HG03521 (cell line): ENCODE measurements at regions not wholly inside any gene's neighbourhood (a gene's known extent, or its start where the extent isn't known, plus 50 kb on each side); places are given as distances from the start of the nearest gene placed in this dataset.

Source experiments
- ATAC-seq: cut with Tn5 transposase; IDR thresholded peaks from one replicate; pipeline ENCODE4 v1.9.1; 2021; ENCODE audit warnings: mild to moderate bottlenecking, moderate library complexity; ENCODE audit not compliant: unreplicated experiment

DNA sequence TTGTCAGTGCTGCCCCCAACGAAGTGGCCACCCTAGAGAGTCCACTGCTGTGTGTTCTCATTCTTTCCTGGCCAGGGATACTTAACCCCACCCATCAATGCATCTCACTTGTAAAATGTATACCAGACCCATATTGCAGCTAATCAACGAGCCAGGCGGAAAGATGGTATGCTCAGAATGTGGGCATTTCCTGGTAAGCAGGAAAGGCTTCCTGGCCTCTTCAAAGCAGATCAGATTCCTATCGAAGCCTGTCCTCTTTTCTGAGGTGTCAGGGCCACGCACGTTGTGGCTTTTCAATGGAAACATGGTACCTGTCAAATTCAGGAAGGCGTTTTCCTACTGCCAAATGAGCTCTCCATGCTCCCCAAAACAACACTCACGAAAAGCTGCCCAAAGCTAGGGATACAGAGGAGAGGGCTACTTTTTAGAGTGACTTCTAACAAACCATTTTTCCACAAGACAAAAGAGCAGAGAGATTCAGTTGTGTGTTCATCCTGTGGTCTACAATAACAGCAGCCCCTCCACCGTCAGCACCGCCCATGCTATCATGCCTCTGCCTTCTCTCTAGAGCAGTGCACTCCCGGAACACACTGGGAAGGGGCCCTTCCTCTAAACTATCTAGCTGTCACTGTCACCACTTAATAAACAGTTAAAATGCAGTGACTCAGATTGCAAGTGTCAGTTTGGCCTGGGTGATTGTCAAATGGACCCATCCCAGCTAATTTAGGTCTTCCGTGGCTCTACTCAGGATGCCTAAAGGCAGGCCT lies 535.1 kb downstream of the RNF144A start:
- ATAC-seq: no peak

DNA sequence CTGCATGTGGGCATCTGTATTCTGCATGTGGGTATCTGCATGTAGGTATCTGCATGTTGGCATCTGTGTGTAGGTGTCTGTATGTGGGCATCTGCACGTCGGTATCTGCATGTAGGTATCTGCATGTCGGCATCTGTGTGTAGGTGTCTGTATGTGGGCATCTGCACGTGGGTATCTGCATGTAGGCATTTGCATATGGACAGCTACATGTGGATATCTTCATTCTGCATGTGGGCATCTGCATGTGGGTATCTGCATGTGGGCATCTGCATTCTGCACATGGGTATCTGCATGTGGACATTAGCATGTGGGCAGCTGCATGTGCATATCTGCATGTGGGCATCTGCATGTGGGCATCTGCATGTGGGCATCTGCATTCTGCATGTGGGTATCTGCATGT lies 537.4 kb downstream of the RNF144A start:
- ATAC-seq: no peak

DNA sequence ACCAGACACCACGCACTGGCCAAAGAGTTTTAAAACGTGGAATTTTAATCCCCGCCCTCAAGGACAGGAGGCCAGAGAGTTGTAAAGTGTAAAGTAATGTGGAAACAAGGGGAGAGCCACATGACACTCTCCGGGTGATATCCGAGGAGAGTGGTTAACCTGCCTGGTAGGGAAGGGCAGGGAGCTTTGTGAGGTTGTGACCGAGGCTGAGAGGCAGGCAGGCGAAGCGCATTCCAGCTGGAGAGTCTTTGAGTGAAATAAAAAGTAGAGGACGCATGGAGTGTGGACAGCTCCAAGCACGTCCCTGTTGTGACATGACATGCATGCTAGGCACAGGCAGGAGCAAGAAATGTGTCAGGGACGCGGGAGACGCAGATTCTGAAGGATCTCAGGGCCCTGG lies 539.5 kb downstream of the RNF144A start:
- ATAC-seq: no peak

DNA sequence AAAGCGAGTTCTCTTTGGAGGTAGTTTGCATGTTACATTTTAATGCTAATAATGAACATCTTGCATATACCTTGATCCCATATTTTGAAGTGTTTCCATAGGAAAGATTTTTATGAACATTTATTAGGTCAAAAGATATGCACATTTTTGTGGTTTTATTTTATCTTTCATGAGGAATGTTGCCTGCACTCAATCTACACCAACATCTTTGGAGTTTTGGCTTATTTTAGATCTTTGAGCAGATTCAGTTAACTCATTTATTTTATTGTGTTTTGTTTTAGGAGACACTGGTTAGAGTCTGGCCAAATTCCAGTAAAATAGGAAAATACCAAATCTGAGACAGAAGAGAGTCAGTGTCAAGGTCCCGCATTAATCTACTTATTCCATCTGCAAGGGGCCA lies 540.9 kb downstream of the RNF144A start:
- no peak for ATAC-seq

DNA sequence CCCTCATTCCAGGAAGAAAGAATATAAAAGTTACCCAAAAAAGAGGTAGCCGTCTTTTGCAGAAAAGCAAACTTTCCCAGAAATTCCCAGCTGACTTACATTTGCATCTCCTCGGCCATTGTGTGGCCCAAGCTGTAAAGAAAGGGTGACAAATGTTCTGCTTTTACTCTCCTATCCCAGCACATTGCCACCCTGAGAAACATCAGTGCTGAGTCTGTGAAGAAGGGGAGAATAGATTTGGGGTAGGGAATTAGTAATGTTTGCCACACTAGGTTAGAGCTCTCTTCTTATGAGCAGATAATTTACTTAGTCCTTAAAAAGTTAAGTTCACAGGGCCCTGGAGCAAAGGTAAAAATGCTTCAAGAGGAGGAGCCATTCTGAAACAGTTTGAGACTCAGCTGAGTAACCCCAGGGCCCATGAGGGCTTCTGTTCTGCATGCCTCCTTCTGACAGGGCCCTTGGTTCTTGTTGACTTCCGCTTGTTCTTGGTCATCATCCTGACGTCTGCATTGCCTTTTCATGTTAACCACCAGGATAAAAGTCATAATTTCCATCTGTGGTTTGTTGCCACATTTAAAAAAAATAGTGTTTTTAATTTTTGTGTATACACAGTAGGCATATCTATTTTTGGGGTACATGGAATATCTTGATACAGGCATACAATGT lies 550.7 kb downstream of the RNF144A start:
- no peak for ATAC-seq

DNA sequence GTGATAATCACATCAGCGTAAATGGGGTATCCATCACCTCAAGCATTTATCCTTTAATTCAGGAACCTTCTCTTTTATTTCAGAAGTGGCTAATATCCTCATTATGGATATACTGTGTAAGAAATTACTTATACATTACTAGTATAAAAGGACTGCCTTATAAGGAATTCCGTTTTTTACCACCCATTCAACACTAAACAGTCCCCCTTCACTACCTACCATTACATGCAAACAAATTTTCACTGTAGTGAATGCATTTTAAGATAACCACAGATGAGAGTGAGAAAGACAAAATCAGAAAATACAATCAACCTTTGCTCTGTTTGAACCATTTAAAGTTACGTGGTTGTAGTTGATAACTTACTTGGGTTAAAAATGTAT lies 551.2 kb downstream of the RNF144A start:
- ATAC-seq: no peak

DNA sequence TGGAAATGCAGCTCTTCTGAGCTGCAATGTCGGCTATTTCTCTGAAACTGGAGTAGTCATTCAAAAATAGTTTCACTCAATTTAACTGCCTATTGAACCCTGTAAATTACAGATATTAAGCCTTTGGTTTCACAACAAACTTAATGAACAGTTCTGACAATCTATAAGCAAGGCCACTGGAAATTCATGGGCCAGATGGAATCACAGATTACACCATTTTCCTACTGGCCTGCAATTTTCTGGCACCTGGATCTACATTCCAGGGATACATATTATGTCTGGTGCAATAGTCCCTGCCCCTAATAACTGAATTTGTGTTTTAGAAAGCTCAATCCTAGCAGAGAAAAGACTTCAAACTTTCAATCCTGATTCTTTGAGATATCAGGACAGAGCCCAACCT lies 551.7 kb downstream of the RNF144A start:
- no peak for ATAC-seq

DNA sequence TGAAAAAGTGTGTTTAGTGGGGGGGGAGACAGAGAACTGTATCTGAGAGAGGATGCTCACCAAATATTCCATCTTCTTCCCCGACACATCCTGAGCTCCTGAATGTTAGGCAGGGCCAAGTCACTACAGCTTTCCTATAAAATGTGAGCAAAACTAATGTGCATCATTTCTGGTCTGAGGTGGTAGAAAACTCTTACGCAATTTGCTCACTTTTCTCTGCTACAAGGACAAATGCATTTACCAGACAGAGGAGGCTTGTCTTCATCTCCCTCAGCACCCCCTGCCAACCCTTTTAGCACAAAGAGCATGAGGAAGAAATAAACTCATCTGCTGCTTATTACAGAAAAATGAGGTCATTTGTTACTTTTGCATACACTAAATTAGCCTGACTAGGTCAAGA lies 554.0 kb downstream of the RNF144A start:
- ATAC-seq: no peak

DNA sequence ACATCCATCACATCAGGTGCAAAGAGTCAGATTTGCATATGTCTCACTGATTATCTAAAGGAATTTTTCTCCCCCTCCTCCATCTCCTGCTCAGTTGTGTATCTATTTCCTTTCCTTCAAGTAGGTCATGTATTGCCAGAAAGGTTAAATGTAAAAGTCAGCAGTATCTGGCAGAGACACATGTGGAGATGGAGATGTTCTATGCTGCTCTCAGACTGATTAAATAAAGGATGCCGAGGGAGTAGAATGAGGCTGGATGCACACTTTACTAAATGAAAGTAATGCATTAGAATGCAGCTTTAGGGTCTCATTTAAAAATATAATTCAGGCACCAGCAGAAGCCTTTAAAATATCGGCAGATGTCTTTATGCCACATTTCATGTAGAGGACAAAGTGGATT lies 555.3 kb downstream of the RNF144A start:
- ATAC-seq: no peak

DNA sequence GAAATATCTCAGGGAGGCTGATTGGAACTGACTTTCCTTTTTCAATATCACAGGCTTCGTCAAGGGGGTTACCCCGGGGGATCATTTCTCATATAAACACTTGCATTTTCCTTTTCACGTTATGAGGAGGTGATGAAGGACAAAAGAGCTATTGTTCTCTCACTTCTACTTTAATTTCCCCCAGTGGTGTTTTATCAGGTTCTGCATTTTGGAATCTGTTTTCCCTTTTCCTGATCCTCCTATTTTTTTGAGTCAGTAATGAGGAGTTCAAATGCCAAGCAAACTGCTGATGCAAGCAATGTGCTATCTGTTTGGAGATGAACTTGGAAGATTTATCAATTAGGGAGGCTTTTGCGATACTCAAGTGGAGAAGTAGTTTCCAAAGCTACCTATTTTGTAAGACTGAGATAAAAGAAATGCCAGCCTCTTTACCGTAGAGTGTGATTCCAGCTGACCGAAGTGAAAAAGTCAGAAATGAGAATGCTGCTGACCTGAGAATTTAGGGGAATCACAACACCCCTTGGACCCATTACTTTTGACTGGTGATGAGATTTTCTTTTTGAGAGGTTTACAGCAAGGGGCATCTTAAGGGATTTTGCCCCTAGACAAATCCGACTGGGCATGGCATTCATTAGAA lies 556.0 kb downstream of the RNF144A start:
- ATAC-seq: no peak

DNA sequence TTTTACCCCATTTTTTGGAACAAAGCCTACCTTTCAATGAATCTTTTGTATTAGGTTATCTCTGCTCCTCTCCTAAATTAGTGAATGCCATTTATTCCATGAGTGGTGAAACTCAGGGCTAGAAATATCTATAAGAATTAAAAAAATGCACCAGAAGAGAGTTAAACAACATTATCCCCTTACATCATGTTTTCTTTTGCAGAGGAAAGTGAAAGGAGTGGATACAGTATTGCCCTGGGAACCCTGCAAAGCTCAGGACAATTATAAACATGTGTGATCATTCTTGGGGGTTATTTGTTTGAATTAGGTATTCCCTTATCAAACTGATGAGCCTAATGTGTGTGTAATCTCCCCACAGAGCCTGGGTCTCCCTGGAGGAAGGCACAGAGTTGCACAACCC lies 559.2 kb downstream of the RNF144A start:
- no peak for ATAC-seq

DNA sequence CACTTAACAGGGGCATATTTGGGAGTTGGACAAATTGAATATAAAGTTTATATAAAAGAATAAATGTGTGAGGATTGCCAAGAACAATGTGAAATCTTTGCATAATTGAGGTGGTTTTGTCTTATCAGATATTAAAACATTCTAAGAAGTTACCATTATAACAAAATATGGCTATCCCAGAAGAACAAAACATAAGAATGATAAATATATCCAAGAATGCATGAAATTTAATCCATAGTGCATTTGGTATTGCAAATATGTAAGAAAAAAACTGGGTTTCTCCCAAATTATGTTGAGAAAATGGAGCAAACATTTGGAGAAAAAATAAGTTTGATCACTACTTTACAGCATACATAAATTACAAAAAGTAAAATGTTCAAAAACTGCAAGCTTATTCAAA lies 562.4 kb downstream of the RNF144A start:
- no peak for ATAC-seq

DNA sequence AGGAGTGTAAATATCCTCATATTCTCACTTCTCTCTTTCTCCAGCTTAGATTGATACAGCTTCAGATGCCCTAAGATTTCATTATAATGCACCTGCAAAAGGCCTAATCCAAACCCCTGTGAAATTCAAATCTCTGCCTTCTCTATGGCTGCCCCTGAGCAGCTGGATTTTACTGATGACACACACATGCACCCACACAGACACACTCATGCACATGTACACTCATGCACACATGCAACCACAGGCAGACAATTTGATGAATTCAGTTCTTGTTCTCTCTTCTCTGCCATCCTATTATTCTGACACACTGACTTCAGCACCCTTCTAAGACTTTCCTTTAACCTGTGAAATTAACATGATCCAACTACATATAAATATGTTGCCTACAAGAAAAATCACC lies 563.2 kb downstream of the RNF144A start:
- no peak for ATAC-seq

DNA sequence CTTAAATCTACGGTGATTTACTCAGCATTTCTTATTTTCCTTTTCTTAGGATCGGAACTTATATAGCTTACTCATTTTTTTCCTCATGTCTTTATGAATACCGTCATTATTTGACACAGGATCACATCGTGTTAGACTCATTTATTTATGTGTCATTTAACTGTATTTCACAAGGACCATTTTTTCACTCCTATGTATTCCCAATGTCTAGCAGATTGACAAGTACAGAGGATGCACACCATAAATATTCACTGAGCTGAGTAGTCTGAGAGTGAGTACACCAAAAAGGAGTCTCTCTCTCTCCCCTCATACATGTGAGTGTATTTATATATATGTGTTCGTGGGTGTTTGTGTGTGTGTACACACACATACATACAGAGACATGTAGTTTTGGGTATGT lies 573.5 kb downstream of the RNF144A start:
- no peak for ATAC-seq

DNA sequence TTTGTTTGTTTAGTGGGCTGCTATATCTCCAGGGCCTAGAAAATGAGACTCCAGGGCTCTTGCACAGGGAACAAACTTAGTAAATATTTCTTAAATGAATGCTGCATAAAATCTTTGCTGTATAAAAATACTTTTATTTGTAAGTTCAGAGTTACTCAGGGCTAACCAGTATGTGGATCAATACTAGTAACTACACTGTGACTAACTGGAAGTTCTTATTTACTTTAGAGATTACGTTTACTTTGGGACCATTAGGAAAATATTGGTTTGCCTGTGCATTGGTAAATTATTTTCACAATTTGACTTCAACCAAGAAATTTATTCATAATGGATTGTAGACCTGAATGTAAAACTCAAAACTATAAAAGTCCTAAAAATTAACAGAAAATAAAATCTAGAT lies 575.5 kb downstream of the RNF144A start:
- ATAC-seq: no peak

DNA sequence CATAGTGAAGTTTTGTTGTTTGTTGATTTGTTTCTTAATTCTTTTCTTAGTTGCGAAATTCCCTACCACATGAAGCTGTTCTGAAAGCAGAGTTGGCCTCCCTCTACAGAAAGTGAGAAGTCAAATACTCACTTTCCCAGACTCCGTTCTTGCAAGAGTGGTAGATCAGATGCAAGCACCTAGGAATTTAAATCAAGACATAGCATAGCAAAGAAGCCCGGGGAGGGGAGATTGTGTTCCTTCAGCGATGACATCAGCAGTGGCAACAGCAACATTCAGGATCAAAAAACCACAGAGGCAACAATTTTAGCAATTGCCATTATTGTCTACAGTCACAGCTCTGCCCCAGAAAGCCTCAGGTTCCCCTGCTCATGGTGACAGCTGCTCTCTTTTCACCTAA lies 580.0 kb downstream of the RNF144A start:
- no peak for ATAC-seq

DNA sequence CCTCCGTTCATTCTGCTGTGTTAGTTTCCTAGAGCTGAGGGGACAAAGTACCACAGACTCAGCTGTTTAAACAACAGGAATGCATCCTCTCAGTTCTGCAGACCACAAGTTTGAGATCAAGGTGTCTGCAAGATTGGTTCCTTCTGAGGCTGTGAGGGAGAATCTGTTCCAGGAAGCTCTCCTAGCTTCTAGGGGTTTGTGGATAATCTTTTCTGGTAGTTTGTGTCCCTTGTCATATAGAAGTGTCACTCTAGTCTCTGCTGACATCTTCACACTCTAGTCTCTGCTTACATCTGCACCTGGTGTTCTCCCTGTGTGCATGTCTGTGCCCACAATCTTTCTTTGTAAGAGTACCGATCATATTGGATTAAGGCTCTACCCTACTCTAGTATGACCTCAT lies 581.8 kb downstream of the RNF144A start:
- no peak for ATAC-seq

DNA sequence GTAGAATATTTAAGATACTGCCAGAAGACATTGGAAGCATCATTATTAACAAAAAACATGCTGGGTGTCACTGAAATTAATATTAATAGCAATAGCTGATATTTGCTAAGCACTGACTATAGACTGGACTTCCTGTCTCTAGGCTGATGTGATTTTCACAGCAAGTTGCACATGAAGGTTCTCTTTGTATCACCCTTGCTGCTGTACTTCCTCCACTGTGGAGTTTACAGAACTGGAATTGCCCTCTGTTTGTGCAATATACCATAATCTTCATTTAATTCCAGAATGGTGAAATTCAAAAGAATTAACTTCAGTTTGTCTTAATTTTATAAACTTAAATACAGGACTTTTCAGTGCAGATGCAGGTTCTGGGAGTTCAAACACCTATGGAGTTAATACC lies 585.1 kb downstream of the RNF144A start:
- no peak for ATAC-seq

DNA sequence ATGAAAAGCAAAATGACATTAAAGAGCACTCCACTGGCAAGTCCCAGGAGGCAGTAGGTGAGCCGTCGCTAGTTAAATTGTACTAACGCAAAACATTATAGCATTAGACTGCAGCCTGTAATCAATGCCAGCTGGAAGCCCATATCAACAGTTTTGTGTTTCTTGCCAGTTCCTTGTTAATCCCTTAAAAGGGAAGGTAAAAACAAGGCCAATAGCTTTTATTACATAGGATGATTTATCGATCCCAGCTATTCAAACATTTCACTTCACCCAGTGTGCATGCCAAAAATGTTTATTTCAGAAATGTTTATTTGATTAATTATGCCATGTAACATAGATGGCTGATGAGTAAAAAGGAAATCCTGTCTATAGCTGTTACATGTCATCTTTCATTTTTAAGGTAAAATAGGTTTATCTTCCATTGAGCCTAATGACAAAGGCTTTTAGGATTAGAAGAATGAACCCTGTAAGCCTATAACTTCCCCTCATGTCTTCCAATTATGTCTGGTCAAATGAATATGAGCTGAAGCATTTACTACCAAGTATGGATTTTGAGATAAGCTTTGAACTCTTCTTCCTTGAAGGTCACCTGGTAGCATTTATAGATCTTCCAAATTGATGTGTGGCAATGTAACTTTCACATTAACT lies 591.2 kb downstream of the RNF144A start:
- ATAC-seq: no peak

DNA sequence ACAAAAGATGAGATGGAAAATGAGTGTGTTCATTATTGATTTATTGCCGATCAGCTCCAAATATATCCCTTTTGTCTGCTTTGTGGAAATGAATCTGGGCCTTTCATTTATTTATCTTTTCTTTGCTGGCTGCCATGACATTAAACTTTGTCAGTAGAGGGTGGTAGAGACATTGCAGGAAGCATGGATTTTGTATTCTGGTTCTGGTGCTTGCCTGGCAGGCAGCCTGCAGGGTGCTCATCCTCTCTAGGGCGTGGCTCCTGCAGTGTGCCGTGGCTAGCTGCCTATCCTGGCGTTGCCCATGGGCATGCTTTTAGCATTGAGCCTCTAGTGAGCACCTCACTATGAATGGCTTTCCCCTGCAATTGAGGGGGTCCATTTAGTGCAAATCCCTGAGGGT lies 593.1 kb downstream of the RNF144A start:
- no peak for ATAC-seq

DNA sequence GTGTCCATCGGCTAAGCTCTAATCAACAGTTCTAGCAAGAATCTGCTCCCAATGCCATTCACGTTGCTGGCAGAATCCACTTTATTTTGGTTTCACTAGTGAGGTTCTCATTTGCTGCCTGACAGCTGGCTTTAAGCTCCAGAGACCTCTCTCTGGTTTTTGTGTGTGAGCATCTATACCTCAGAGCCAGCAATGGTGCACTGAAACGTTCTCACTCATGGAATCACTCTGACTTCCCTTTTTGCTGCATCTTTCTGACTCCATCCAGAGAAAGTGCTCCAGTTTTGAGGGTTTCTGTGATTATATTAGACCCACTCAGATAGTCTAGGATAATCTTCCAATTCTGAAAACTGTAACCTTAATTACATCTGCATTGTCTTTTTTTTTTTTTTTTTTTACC lies 596.6 kb downstream of the RNF144A start:
- ATAC-seq: no peak

DNA sequence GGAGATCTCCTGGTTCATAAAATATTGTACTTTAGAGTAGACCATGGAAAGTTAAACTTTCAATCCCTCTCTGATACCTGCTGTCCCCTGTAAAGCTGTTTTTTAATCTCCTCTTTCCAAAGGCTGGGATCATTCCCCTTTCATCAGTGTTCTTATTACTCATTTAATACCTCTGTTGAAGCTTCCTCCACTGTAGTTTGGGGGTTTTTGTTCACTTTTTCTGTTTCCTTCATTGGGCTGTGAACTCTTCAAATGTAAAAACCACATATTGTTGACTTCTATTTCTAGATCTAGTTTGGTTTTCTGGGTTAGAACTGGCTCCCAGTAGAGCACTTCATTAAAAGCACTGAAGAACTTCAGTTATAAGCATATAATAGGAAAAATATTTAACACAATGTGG lies 598.1 kb downstream of the RNF144A start:
- no peak for ATAC-seq
